ENCODE measurements at regions not wholly inside any gene's neighbourhood (a gene's known extent, or its start where the extent isn't known, plus 50 kb on each side); places are given as distances from the start of the nearest gene placed in this dataset.

- DNase-seq (ENCODE audit: low read depth): no peak
- TF ChIP-seq CTCF (conservative IDR thresholded peaks at IDR 0.05; ENCODE audit: low read depth, low read length): no peak
These were observed 375.5 kb downstream of the PAX1 start for GRCh38 chr20:22080985-22081384.

DNA sequence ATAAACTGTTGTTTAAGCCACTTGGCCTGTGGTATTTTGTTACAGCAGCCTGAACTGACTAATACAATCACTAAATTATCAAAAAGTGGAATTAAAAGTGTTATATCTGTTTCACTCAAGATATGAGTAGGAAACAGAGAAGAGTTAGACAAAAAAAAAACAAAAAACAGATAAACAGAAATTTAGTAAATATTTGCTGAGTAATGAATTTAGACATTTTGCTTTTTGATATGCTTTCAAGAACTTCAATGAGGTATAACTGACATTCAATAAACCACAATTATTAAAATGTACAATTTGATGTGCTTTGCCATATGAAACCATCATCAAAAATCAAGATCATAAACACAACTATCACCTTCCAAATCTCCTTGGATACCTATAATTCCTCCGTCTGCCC is 369.2 kb downstream of the PAX1 start:
- H3K4me3 ChIP-seq (ENCODE audit: low read length): no peak overlapping the region
- no peak for DNase-seq (ENCODE audit: low read depth)
- TF ChIP-seq CTCF (conservative IDR thresholded peaks at IDR 0.05; ENCODE audit: low read depth, low read length): no peak

More at GRCh38 chr20:22080985-22081384, 375.5 kb downstream of the PAX1 start:
- no peak overlapping the region for H3K4me3 ChIP-seq (ENCODE audit: low read length)

GRCh38 chr20:22071841-22072240 is 366.4 kb downstream of the PAX1 start:
- no peak for TF ChIP-seq CTCF (conservative IDR thresholded peaks at IDR 0.05; ENCODE audit: low read depth, low read length)
- DNase-seq (ENCODE audit: low read depth): no peak
- H3K4me3 ChIP-seq (ENCODE audit: low read length): no peak overlapping the region

DNA sequence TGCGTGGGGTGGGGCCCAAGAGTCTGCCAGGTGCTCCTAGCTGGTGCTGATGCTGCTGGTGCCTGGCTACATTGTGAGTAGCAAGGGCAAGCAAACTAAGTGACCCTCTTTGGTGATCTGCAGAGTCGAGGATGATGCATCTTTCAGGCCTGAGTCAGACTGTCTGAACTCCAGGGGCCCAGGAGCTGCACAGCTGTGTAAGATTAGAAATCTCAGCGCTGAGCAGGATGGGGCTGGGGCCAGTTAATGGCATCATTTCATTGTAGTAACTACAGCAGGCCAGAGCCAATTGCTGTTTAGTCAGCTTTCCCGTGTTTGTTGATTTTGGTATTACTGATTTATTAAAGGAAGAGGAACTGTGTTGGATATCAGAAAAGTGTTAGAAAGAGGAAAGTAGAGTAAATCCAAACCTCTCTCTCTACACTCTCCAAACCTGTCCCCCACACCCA is 365.2 kb downstream of the PAX1 start:
- TF ChIP-seq CTCF (conservative IDR thresholded peaks at IDR 0.05; ENCODE audit: low read depth, low read length): no peak
- no peak overlapping the region for H3K4me3 ChIP-seq (ENCODE audit: low read length)
- DNase-seq (ENCODE audit: low read depth): no peak

GRCh38 chr20:22063753-22064152 is 358.3 kb downstream of the PAX1 start:
- TF ChIP-seq CTCF (conservative IDR thresholded peaks at IDR 0.05; ENCODE audit: low read depth, low read length): no peak
- no peak overlapping the region for H3K4me3 ChIP-seq (ENCODE audit: low read length)

GRCh38 chr20:22062874-22063273 is 357.4 kb downstream of the PAX1 start:
- no peak overlapping the region for H3K4me3 ChIP-seq (ENCODE audit: low read length)
- no peak for TF ChIP-seq CTCF (conservative IDR thresholded peaks at IDR 0.05; ENCODE audit: low read depth, low read length)
- no peak for DNase-seq (ENCODE audit: low read depth)

More at GRCh38 chr20:22063753-22064152, 358.3 kb downstream of the PAX1 start:
- no peak for DNase-seq (ENCODE audit: low read depth)

DNA sequence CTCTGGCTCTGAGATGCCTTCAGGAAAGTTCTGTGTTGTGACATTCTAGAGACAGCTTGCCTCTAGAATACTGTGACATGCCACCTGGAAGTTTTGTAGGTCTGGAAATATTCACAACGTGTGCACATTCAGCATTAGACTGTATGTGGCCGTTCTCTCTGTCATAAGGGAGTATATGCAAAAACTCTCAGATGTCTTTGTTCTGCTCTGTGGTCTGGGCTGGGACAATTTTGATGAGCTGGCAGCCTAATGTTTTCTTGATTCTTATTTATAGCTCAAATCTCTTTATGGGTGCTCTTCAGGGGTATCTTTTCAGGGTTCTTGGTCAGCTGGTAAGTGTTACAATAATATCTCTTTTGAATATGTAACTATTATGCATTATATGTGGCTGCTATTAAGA is 355.1 kb downstream of the PAX1 start:
- TF ChIP-seq CTCF (conservative IDR thresholded peaks at IDR 0.05; ENCODE audit: low read depth, low read length): no peak
- no peak overlapping the region for H3K4me3 ChIP-seq (ENCODE audit: low read length)
- DNase-seq (ENCODE audit: low read depth): no peak
